ENCODE measurements at regions not wholly inside any gene's neighbourhood (a gene's known extent, or its start where the extent isn't known, plus 50 kb on each side); places are given as distances from the start of the nearest gene placed in this dataset.
"Not testable (repeated sequence)": the region's sequence is repeated elsewhere in the genome, so short reads cannot be mapped to it uniquely, and the experiment has no call there.

DNA sequence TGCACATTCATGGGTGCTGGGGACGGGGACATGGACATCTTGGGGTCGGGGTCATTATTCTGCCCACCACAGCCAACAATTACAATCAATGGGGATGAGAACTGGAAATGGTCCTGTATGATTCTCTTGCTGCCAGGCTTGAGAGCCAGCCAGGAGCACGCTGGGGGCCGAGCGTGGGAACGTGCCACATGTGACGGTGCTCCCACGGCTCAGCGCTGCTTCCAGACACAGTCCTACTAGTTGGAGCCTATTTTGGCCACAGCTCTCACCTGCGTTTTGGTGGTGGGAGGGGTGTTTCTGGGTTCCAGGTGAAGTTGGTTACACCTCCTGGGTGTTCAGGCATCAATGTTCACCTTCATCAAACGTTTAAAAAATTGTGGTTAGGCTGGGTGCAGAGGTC is 3980.3 kb upstream of the TPTE start:
- POLR2A ChIA-PET: not testable (repeated sequence)

DNA sequence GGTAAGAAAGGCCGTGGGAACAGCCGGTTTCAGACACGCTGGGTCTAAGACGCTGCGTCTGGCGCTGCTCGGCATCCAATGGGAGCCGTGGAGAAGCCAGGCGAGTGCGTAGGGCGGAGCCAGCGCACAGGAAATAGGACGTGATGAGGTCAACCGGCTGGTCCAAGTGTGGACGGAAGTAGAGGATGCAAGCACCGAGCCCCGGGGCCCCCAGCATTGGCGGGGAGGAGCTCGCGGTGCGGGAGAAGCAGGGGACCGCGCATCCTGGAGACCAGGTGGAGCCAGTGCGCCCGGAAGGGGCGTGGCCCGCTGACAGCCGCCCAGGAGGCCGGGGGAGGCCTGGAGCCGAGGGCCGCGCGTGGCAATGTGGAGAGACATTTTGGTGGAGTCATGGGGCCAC is 3976.1 kb upstream of the TPTE start:
- H3K9me3 Mint-ChIP-seq (ENCODE audit: insufficient read depth); H3K4me3 Mint-ChIP-seq; H3K27ac Mint-ChIP-seq; H3K27me3 Mint-ChIP-seq (ENCODE audit: low read depth); POLR2A ChIA-PET; CTCF ChIA-PET; H3K36me3 Mint-ChIP-seq (ENCODE audit: low read depth); ATAC-seq; H3K4me1 Mint-ChIP-seq (ENCODE audit: low read depth); DNase-seq: not testable (repeated sequence)

More for the DNA sequence above, 3980.3 kb upstream of the TPTE start:
- H3K36me3 Mint-ChIP-seq (ENCODE audit: low read depth); H3K27ac Mint-ChIP-seq; H3K27me3 Mint-ChIP-seq (ENCODE audit: low read depth); DNase-seq; ATAC-seq; CTCF ChIA-PET; H3K4me3 Mint-ChIP-seq; H3K9me3 Mint-ChIP-seq (ENCODE audit: insufficient read depth); H3K4me1 Mint-ChIP-seq (ENCODE audit: low read depth): not testable (repeated sequence)

DNA sequence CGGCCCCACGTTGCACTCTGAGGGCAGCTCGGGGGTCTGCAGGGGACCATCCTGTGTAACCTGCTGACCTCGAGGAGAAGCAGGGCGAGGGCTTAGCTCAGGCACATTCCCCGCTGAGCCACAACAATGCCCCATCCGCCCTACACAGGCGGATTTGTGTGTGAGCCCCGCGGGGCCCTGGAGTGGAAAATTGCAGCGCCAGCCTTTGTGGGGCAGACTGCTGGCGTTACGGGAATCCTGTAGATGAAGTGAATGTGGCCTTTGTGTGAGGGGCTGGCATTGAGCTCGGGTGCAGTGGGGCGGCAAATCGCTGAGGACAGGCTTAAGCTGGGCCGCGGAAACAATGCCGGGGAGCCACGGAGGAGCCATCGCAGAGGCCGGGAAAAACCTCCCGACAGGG is 3970.3 kb upstream of the TPTE start:
- POLR2A ChIA-PET; H3K4me3 Mint-ChIP-seq; DNase-seq; H3K27me3 Mint-ChIP-seq (ENCODE audit: low read depth); H3K36me3 Mint-ChIP-seq (ENCODE audit: low read depth); ATAC-seq; CTCF ChIA-PET; H3K9me3 Mint-ChIP-seq (ENCODE audit: insufficient read depth); H3K27ac Mint-ChIP-seq; H3K4me1 Mint-ChIP-seq (ENCODE audit: low read depth): not testable (repeated sequence)

DNA sequence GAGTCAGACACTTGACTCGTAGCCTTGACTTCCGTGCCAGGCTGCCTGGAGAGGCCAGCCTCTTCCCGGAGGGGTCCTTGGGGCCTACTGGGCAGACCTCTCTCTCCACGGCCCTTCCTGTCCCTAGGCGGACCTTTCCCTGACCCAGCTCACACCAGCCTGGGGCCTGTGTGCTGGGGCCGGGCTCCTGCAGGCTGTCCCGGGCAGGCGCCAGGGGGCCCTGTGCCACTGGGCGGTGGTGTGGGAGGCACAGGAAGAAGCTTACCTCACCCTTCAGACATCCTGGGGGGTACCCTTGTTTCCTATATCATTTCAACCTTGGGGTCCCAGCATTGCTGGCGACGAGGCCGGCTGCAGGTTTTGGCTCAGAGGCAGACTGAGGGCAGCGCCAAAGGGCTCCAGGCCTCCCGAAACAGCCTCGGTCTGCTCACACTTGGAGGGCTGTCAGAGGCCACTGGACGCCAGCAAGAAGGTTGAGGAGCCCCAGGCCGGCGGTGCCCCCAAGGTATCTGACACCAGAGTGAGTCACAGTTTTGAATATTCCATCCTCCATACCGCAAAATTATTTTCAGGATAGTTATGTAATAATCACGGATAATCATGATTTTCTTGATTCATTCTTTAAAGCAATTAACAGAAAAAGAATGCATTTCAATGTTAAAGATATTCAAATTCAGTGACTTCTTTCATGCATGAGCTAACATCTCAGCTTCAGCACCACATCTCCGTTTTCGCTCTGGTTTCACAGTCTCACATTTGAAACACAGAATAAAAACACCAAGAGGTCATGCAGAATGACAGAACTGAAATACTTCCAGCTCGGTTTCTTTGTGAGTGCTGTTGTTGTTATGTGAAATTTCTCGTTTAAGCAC is 3967.6 kb upstream of the TPTE start:
- CTCF ChIA-PET; H3K27ac Mint-ChIP-seq; POLR2A ChIA-PET; H3K27me3 Mint-ChIP-seq (ENCODE audit: low read depth); ATAC-seq; DNase-seq; H3K9me3 Mint-ChIP-seq (ENCODE audit: insufficient read depth); H3K36me3 Mint-ChIP-seq (ENCODE audit: low read depth); H3K4me3 Mint-ChIP-seq; H3K4me1 Mint-ChIP-seq (ENCODE audit: low read depth): not testable (repeated sequence)

DNA sequence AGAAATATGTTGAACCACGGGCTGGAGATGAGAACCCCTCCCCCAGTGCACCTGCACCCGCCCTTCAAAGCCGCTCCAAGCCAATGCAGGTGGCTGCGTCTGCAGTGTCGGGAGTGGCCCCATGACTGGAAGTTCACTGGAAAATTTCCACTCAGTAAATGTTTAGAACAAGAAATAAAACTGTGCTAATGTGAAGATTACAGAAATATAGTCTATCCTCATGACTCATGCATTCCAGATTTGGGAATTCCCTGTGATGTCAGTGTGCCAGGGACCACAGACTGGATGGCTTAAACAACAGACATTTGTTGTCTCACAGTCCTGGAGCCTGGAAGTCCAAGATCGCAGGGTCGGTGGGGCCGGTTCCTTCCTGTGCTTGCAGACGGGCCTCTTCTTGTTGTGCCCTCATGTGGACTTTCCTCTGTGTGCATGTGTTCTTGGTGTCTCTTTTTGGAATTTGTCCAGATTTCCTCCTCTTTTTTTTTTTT is 3967.0 kb upstream of the TPTE start:
- ATAC-seq; POLR2A ChIA-PET; H3K27me3 Mint-ChIP-seq (ENCODE audit: low read depth); H3K9me3 Mint-ChIP-seq (ENCODE audit: insufficient read depth); DNase-seq; H3K36me3 Mint-ChIP-seq (ENCODE audit: low read depth); H3K4me1 Mint-ChIP-seq (ENCODE audit: low read depth); H3K27ac Mint-ChIP-seq; CTCF ChIA-PET; H3K4me3 Mint-ChIP-seq: not testable (repeated sequence)

DNA sequence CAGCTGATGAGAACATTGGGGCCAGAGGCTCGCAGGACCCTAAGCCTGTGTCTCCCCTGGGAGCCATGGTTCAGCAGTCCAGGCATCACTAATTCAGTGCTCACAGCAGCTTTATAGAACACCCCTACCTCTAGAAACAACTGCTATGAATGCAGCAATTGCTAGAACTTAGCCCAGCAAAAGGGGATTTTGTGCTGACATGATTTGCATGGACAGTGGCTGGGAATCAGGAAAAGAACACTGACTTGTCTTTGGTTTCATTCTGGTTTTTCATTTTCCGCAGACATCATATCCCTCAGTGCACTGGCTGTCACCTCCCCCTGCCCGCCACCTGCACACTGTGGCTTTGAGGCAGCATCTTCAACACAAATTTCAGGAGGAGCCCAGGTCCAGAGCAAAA is 3964.9 kb upstream of the TPTE start:
- DNase-seq; CTCF ChIA-PET; H3K27ac Mint-ChIP-seq; H3K4me1 Mint-ChIP-seq (ENCODE audit: low read depth); H3K9me3 Mint-ChIP-seq (ENCODE audit: insufficient read depth); H3K27me3 Mint-ChIP-seq (ENCODE audit: low read depth); H3K36me3 Mint-ChIP-seq (ENCODE audit: low read depth); ATAC-seq; POLR2A ChIA-PET; H3K4me3 Mint-ChIP-seq: not testable (repeated sequence)

DNA sequence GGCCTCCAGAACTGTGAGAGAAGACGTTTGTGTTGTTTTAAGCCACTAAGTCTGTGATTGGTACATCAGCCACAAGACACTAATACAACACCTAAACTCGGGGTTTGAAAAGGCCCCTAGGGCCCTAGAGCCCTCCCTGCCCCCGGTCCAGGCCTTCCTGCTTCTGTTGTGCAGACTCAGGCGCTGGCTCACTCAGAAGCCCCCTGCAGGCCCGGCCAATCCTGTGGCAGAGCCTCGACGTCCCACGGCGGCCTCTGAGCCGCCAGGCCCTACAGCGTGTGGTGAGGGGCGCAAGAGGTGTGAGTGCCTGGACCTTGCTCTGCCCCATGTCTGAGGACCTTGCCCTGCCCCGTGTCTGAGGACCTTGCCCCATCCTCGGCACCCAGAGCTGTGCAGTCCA is 3964.0 kb upstream of the TPTE start:
- DNase-seq; H3K4me3 Mint-ChIP-seq; H3K27ac Mint-ChIP-seq; ATAC-seq; POLR2A ChIA-PET; H3K27me3 Mint-ChIP-seq (ENCODE audit: low read depth); H3K9me3 Mint-ChIP-seq (ENCODE audit: insufficient read depth); CTCF ChIA-PET; H3K4me1 Mint-ChIP-seq (ENCODE audit: low read depth); H3K36me3 Mint-ChIP-seq (ENCODE audit: low read depth): not testable (repeated sequence)

DNA sequence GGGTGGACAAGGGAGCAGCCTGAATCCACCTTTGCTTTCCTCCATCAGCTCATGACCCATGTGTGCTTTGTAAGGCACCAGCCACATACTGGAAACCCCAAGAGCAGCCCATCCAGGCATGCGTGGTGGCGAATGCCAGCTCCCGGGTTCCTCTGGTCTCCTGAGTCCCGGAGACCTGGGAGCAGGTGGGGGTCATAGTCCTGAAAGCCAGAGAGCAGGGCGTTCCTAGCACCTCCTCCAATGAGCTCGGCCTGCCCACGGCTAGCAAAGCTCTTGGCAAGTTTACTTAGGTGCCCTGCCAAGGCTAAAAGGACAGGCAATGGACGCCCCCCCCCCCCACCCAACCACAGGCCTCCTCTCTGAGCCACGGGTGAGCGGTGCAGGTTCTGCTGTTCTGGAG is 3960.2 kb upstream of the TPTE start:
- H3K4me3 Mint-ChIP-seq; DNase-seq; H3K27ac Mint-ChIP-seq; H3K27me3 Mint-ChIP-seq (ENCODE audit: low read depth); H3K9me3 Mint-ChIP-seq (ENCODE audit: insufficient read depth); H3K4me1 Mint-ChIP-seq (ENCODE audit: low read depth); ATAC-seq; CTCF ChIA-PET; POLR2A ChIA-PET; H3K36me3 Mint-ChIP-seq (ENCODE audit: low read depth): not testable (repeated sequence)

DNA sequence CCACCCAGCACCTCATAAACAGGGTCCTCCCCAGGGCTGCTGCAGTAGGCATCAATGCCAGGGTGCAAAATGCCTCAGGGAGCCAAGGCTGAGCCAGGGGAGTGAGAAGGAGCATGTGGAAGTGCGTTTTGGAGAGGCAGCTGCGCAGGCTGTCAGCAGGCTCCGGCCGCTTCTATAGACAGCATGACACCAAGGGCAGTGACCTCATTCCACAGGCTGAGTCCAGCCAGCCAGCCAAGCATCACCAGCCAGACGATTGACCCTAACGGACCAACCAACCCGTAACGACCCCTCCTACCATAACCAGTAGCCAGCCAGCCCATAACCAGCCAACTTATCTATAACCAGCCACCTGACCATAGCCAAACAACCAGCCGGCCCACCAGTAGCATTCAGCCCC is 3959.8 kb upstream of the TPTE start:
- DNase-seq; H3K4me1 Mint-ChIP-seq (ENCODE audit: low read depth); POLR2A ChIA-PET; CTCF ChIA-PET; H3K4me3 Mint-ChIP-seq; ATAC-seq; H3K27ac Mint-ChIP-seq; H3K27me3 Mint-ChIP-seq (ENCODE audit: low read depth); H3K36me3 Mint-ChIP-seq (ENCODE audit: low read depth); H3K9me3 Mint-ChIP-seq (ENCODE audit: insufficient read depth): not testable (repeated sequence)

DNA sequence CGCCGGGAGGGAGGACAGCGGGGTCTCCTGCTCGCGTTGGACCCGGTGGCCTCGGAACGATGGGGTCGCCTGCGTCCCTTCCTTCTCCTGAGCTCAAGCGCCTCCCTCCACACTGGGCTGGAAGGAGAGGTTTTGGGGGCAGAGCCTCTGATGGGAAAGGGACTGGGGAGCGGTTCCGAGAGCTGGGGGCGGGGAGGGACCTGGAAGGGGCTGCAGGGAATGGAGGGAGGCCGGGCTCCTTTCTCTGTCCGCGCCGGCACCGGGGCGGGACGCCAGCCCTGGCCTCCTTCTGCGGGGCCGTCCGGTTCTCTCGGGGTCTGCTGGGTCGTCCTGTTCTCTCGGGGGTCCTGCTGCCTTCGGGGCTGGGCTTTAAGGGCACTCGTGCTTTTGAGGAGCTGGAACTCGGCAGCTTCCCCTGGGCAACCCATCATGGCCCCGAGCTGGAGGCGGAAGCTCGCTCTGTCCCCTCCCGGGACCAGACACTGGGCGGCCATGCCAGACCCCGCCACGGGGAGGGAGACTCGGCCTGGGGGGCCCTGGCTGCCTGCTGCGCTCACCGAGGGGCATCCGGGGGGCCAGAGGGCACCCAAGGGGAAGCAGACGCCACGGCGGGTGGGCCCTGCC is 3956.7 kb upstream of the TPTE start:
- POLR2A ChIA-PET; H3K36me3 Mint-ChIP-seq (ENCODE audit: low read depth); H3K4me1 Mint-ChIP-seq (ENCODE audit: low read depth); H3K9me3 Mint-ChIP-seq (ENCODE audit: insufficient read depth); DNase-seq; H3K27ac Mint-ChIP-seq; H3K4me3 Mint-ChIP-seq; H3K27me3 Mint-ChIP-seq (ENCODE audit: low read depth); CTCF ChIA-PET: not testable (repeated sequence)
- peak; percentile 10 for ATAC-seq

DNA sequence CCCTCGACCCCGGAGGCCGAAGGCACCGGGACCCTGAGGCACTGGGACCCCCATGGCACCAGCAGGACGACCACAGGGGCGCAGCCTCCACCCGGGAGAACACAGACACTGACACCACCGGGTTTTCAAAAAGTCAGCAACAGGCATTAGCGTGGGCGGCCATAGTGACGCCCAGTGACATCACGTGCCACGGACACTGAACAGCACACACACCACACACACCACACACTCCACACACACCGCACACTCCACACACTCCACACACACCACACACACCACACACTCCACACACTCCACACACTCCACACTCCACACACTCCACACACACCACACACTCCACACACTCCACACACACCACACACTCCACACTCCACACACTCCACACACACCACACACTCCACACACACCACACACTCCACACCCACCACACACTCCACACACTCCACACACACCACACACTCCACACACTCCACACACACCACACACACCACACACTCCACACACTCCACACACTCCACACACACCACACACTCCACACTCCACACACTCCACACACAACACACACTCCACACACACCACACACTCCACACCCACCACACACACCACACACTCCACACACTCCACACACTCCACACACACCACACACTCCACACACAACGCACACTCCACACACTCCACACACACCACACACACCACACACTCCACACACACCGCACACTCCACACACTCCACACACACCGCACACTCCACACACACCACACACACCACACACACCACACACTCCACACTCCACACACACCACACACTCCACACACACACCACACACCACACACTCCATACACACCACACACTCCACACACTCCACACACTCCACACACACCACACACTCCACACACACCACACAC is 3955.9 kb upstream of the TPTE start:
- ATAC-seq (peak; percentile 9), DNase-seq (peak; percentile 32)
- H3K36me3 Mint-ChIP-seq (ENCODE audit: low read depth); H3K27me3 Mint-ChIP-seq (ENCODE audit: low read depth); POLR2A ChIA-PET; H3K4me3 Mint-ChIP-seq; H3K9me3 Mint-ChIP-seq (ENCODE audit: insufficient read depth); H3K4me1 Mint-ChIP-seq (ENCODE audit: low read depth); CTCF ChIA-PET: not testable (repeated sequence)
- H3K27ac Mint-ChIP-seq: peak overlapping the region; percentile 20

DNA sequence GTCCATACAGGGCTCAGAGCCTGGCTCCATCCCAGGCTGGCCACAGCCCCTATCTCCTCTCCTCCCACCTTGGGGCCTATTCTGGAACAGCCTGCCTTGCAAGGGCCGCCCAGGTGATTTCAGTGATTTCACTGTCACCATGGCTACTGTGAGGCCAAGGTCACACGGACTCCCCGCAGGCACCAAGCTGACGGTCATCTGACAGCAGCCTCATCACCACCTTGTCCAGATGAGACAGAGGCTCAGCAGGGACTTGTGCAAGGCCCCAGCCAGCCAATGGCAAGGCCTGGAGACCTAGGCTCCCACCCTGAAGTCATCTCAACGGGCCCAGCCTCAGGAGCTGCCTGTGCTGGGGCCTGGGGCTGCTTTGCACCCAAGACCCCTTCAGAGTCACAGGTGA is 3953.8 kb upstream of the TPTE start:
- H3K4me3 Mint-ChIP-seq; H3K4me1 Mint-ChIP-seq (ENCODE audit: low read depth); ATAC-seq; POLR2A ChIA-PET; CTCF ChIA-PET; H3K9me3 Mint-ChIP-seq (ENCODE audit: insufficient read depth); H3K27me3 Mint-ChIP-seq (ENCODE audit: low read depth); DNase-seq; H3K27ac Mint-ChIP-seq; H3K36me3 Mint-ChIP-seq (ENCODE audit: low read depth): not testable (repeated sequence)
